HUES6 (cell line): ENCODE measurements at regions not wholly inside any gene's neighbourhood (a gene's known extent, or its start where the extent isn't known, plus 50 kb on each side); places are given as distances from the start of the nearest gene placed in this dataset.
"Not testable (repeated sequence)": the region's sequence is repeated elsewhere in the genome, so short reads cannot be mapped to it uniquely, and the experiment has no call there.

Source experiments
- H3K27ac ChIP-seq: 2 replicates; pipeline ENCODE4 v1.7.0; 2013; ENCODE audit warnings: low read depth, mild to moderate bottlenecking, low read length, inconsistent platforms
- H3K27me3 ChIP-seq: 2 replicates; pipeline ENCODE4 v1.6.1; 2013; ENCODE audit warnings: low read length; ENCODE audit not compliant: control insufficient read depth, insufficient read depth
- H3K36me3 ChIP-seq: 2 replicates; pipeline ENCODE4 v1.6.1; 2013; ENCODE audit warnings: low read length; ENCODE audit not compliant: control insufficient read depth, insufficient read depth
- H3K4me1 ChIP-seq: 2 replicates; pipeline ENCODE4 v1.6.1; 2013; ENCODE audit warnings: low read length; ENCODE audit not compliant: control insufficient read depth, insufficient read depth
- H3K4me3 ChIP-seq: 2 replicates; pipeline ENCODE4 v1.5.1; 2013; ENCODE audit warnings: low read depth, low read length
- H3K9ac ChIP-seq: one replicate; pipeline ENCODE4 v1.6.1; 2013; ENCODE audit warnings: mild to moderate bottlenecking, low read length
- H3K9me3 ChIP-seq: 2 replicates; pipeline ENCODE4 v1.6.1; 2013; ENCODE audit warnings: low read depth, low read length; ENCODE audit not compliant: control insufficient read depth, insufficient read depth

- H3K27me3 ChIP-seq = no peaks in the 10 kb centered on the region
- no peak overlapping the region for H3K4me3 ChIP-seq
- no peaks in the 10 kb centered on the region for H3K4me1 ChIP-seq
- H3K36me3 ChIP-seq = no peaks in the 10 kb centered on the region
- H3K27ac ChIP-seq = no peak overlapping the region
- H3K9me3 ChIP-seq = no peaks in the 10 kb centered on the region
- no peak overlapping the region for H3K9ac ChIP-seq
Measured at GRCh38 chr2:82237994-82238662, 1933.6 kb upstream of the LRRTM1 start.

GRCh38 chr2:82234283-82234874 is 1929.8 kb upstream of the LRRTM1 start:
- Histone ChIP-seq H3K4me1 (no peaks in the 10 kb centered on the region), H3K9ac (no peak overlapping the region), H3K36me3 (no peaks in the 10 kb centered on the region), H3K9me3 (no peaks in the 10 kb centered on the region), H3K4me3 (no peak overlapping the region), H3K27ac (no peak overlapping the region), H3K27me3 (no peaks in the 10 kb centered on the region)

GRCh38 chr2:82233806-82234205 is 1929.3 kb upstream of the LRRTM1 start:
- Histone ChIP-seq H3K27me3 (no peaks in the 10 kb centered on the region), H3K4me3 (no peak overlapping the region), H3K4me1 (no peaks in the 10 kb centered on the region), H3K9me3 (no peaks in the 10 kb centered on the region), H3K9ac (no peak overlapping the region), H3K36me3 (no peaks in the 10 kb centered on the region), H3K27ac (no peak overlapping the region)

GRCh38 chr2:82230406-82230805 is 1925.9 kb upstream of the LRRTM1 start:
- Histone ChIP-seq H3K36me3 (no peaks in the 10 kb centered on the region), H3K4me3 (no peak overlapping the region), H3K9me3 (no peaks in the 10 kb centered on the region; the same call in 1 of the 2 replicates)

GRCh38 chr2:82226441-82226840 is 1921.9 kb upstream of the LRRTM1 start:
- Histone ChIP-seq H3K27ac (no peak overlapping the region), H3K27me3 (no peaks in the 10 kb centered on the region), H3K4me1 (no peaks in the 10 kb centered on the region), H3K9me3 (peaks cover 18% of the 10 kb centered on the region), H3K36me3 (no peaks in the 10 kb centered on the region), H3K9ac (no peak overlapping the region), H3K4me3 (no peak overlapping the region)

More at GRCh38 chr2:82230406-82230805, 1925.9 kb upstream of the LRRTM1 start:
- no peaks in the 10 kb centered on the region for H3K27me3 ChIP-seq
- no peak overlapping the region for H3K27ac ChIP-seq
- H3K4me1 ChIP-seq = no peaks in the 10 kb centered on the region
- H3K9ac ChIP-seq = no peak overlapping the region

- no peaks in the 10 kb centered on the region for H3K27me3 ChIP-seq
Measured at GRCh38 chr2:82224301-82224940, 1919.9 kb upstream of the LRRTM1 start.

GRCh38 chr2:82215212-82215611 is 1910.7 kb upstream of the LRRTM1 start:
- H3K27ac ChIP-seq = no peak overlapping the region
- H3K9ac ChIP-seq = no peak overlapping the region
- H3K36me3 ChIP-seq = no peaks in the 10 kb centered on the region
- no peaks in the 10 kb centered on the region for H3K4me1 ChIP-seq
- H3K9me3 ChIP-seq = no peaks in the 10 kb centered on the region
- no peak overlapping the region for H3K4me3 ChIP-seq
- H3K27me3 ChIP-seq = no peaks in the 10 kb centered on the region

More at GRCh38 chr2:82224301-82224940, 1919.9 kb upstream of the LRRTM1 start:
- Histone ChIP-seq H3K27ac (no peak overlapping the region), H3K9ac (no peak overlapping the region), H3K36me3 (no peaks in the 10 kb centered on the region), H3K4me3 (no peak overlapping the region), H3K4me1 (no peaks in the 10 kb centered on the region), H3K9me3 (peaks cover 18% of the 10 kb centered on the region)

GRCh38 chr2:82199493-82199852 is 1894.9 kb upstream of the LRRTM1 start:
- Histone ChIP-seq H3K36me3 (no peaks in the 10 kb centered on the region), H3K4me3 (no peak overlapping the region), H3K27me3 (no peaks in the 10 kb centered on the region), H3K27ac (no peak overlapping the region), H3K4me1 (peaks cover 8% of the 10 kb centered on the region), H3K9ac (no peak overlapping the region), H3K9me3 (no peaks in the 10 kb centered on the region)

GRCh38 chr2:82198809-82199492 is 1894.4 kb upstream of the LRRTM1 start:
- Histone ChIP-seq H3K9ac (no peak overlapping the region), H3K36me3 (no peaks in the 10 kb centered on the region), H3K27ac (no peak overlapping the region), H3K9me3 (no peaks in the 10 kb centered on the region), H3K4me3 (no peak overlapping the region), H3K27me3 (no peaks in the 10 kb centered on the region), H3K4me1 (peaks cover 8% of the 10 kb centered on the region)

GRCh38 chr2:82182270-82182669 is 1877.7 kb upstream of the LRRTM1 start:
- no peaks in the 10 kb centered on the region for H3K27me3 ChIP-seq
- no peak overlapping the region for H3K4me3 ChIP-seq
- no peak overlapping the region for H3K27ac ChIP-seq
- no peaks in the 10 kb centered on the region for H3K9me3 ChIP-seq
- no peaks in the 10 kb centered on the region for H3K4me1 ChIP-seq
- no peak overlapping the region for H3K9ac ChIP-seq
- no peaks in the 10 kb centered on the region for H3K36me3 ChIP-seq

- H3K27ac ChIP-seq, H3K4me1 ChIP-seq, H3K9ac ChIP-seq, H3K36me3 ChIP-seq, H3K27me3 ChIP-seq, H3K4me3 ChIP-seq, H3K9me3 ChIP-seq: not testable (repeated sequence)
Measured at GRCh38 chr2:82175210-82175609, 1870.7 kb upstream of the LRRTM1 start.
